NT2/D1 (cell line): ENCODE measurements at regions not wholly inside any gene's neighbourhood (a gene's known extent, or its start where the extent isn't known, plus 50 kb on each side); places are given as distances from the start of the nearest gene placed in this dataset.
A peak's percentile ranks its signal among the peaks of the same experiment; 100 is the strongest.

ENCODE experiments used
- DNase-seq: peaks from one replicate; pipeline ENCODE4 v3.0.0-alpha.2; 2011; ENCODE audit warnings: low read depth, low spot score
- H3K27me3 ChIP-seq: 2 replicates; pipeline ENCODE4 v1.6.0; 2011; ENCODE audit warnings: mild to moderate bottlenecking; ENCODE audit not compliant: insufficient read length, insufficient read depth
- H3K36me3 ChIP-seq: 2 replicates; pipeline ENCODE4 v1.6.1; 2011; ENCODE audit warnings: mild to moderate bottlenecking, low read length, mixed read lengths; ENCODE audit not compliant: insufficient read depth, insufficient read length
- H3K4me1 ChIP-seq: 2 replicates; pipeline ENCODE4 v1.5.1; 2011; ENCODE audit not compliant: insufficient read depth, insufficient read length
- H3K4me3 ChIP-seq: 2 replicates; pipeline ENCODE4 v1.5.1; 2011; ENCODE audit warnings: low read depth; ENCODE audit not compliant: insufficient read length
- H3K9ac ChIP-seq: 2 replicates; pipeline ENCODE4 v1.6.0; 2011; ENCODE audit warnings: low read depth; ENCODE audit not compliant: insufficient read length
- H3K9me3 ChIP-seq: 2 replicates; pipeline ENCODE4 v1.5.1; 2011; ENCODE audit warnings: mild to moderate bottlenecking, low read length; ENCODE audit not compliant: insufficient read depth
- SUZ12 ChIP-seq: IDR thresholded peaks from 2 replicates; pipeline ENCODE4 v1.6.1; 2011; ENCODE audit not compliant: insufficient read length, insufficient read depth; ENCODE audit errors: extremely low read depth
- YY1 ChIP-seq: IDR thresholded peaks from 2 replicates; pipeline ENCODE4 v1.6.1; 2011; ENCODE audit not compliant: insufficient read length, insufficient read depth
- ZNF274 ChIP-seq: IDR thresholded peaks from 2 replicates; pipeline ENCODE4 v1.6.1; 2011; ENCODE audit warnings: mild to moderate bottlenecking, low read depth, low read length

- Histone ChIP-seq H3K9me3 (no peaks in the 10 kb centered on the region), H3K9ac (no peak overlapping the region), H3K36me3 (no peaks in the 10 kb centered on the region), H3K27me3 (no peaks in the 10 kb centered on the region), H3K4me1 (no peaks in the 10 kb centered on the region), H3K4me3 (no peak overlapping the region)
- no peak for TF ChIP-seq SUZ12
- no peak for DNase-seq
Observed at GRCh38 chr13:107284173-107284572, 716.2 kb upstream of the ARGLU1 start.

- Histone ChIP-seq H3K36me3 (no peaks in the 10 kb centered on the region), H3K9me3 (no peaks in the 10 kb centered on the region), H3K4me3 (no peak overlapping the region), H3K27me3 (no peaks in the 10 kb centered on the region), H3K9ac (no peak overlapping the region), H3K4me1 (no peaks in the 10 kb centered on the region)
- no peak for DNase-seq
- TF ChIP-seq SUZ12 (no peak), YY1 (no peak), ZNF274 (no peak)
Observed at GRCh38 chr13:107277911-107278310, 710.0 kb upstream of the ARGLU1 start.

- Histone ChIP-seq H3K9me3 (no peaks in the 10 kb centered on the region), H3K36me3 (no peaks in the 10 kb centered on the region), H3K4me1 (no peaks in the 10 kb centered on the region), H3K9ac (no peak overlapping the region), H3K4me3 (no peak overlapping the region), H3K27me3 (no peaks in the 10 kb centered on the region)
- TF ChIP-seq SUZ12 (no peak), ZNF274 (no peak), YY1 (no peak)
- DNase-seq, result no peak
Observed at GRCh38 chr13:107276936-107277335, 709.0 kb upstream of the ARGLU1 start.

- DNase-seq, result no peak
- no peaks in the 10 kb centered on the region for H3K27me3 ChIP-seq
- no peaks in the 10 kb centered on the region for H3K36me3 ChIP-seq
- H3K9ac ChIP-seq, result no peak overlapping the region
- H3K9me3 ChIP-seq, result no peaks in the 10 kb centered on the region
- TF ChIP-seq YY1, result no peak
- no peak for TF ChIP-seq SUZ12
- TF ChIP-seq ZNF274, result no peak
- no peak overlapping the region for H3K4me3 ChIP-seq
- H3K4me1 ChIP-seq, result no peaks in the 10 kb centered on the region
Observed at GRCh38 chr13:107275945-107276614, 708.1 kb upstream of the ARGLU1 start.

GRCh38 chr13:107275312-107275711 lies 707.4 kb upstream of the ARGLU1 start:
- no peak for TF ChIP-seq YY1
- TF ChIP-seq ZNF274, result no peak
- no peak for TF ChIP-seq SUZ12

GRCh38 chr13:107271227-107271626 lies 703.3 kb upstream of the ARGLU1 start:
- Histone ChIP-seq H3K9me3 (no peaks in the 10 kb centered on the region), H3K4me1 (no peaks in the 10 kb centered on the region), H3K4me3 (no peak overlapping the region), H3K9ac (no peak overlapping the region), H3K36me3 (no peaks in the 10 kb centered on the region), H3K27me3 (no peaks in the 10 kb centered on the region)
- peak; percentile 33 for DNase-seq
- TF ChIP-seq SUZ12, result no peak
- TF ChIP-seq YY1, result no peak
- TF ChIP-seq ZNF274, result no peak

More at GRCh38 chr13:107275312-107275711, 707.4 kb upstream of the ARGLU1 start:
- DNase-seq, result no peak
- Histone ChIP-seq H3K4me1 (no peaks in the 10 kb centered on the region), H3K9me3 (no peaks in the 10 kb centered on the region), H3K36me3 (no peaks in the 10 kb centered on the region), H3K4me3 (no peak overlapping the region), H3K9ac (no peak overlapping the region), H3K27me3 (no peaks in the 10 kb centered on the region)

GRCh38 chr13:107266657-107267056 lies 698.7 kb upstream of the ARGLU1 start:
- H3K36me3 ChIP-seq, result no peaks in the 10 kb centered on the region
- no peak overlapping the region for H3K9ac ChIP-seq
- H3K4me1 ChIP-seq, result no peaks in the 10 kb centered on the region
- no peak overlapping the region for H3K4me3 ChIP-seq
- no peaks in the 10 kb centered on the region for H3K27me3 ChIP-seq
- no peaks in the 10 kb centered on the region for H3K9me3 ChIP-seq
- DNase-seq, result no peak
- TF ChIP-seq SUZ12 (no peak), ZNF274 (no peak), YY1 (no peak)
